Erythroblast (primary cell): ENCODE measurements at regions not wholly inside any gene's neighbourhood (a gene's known extent, or its start where the extent isn't known, plus 50 kb on each side); places are given as distances from the start of the nearest gene placed in this dataset.

Experiments
- GATA1 ChIP-seq: IDR thresholded peaks from 2 replicates; pipeline ENCODE4 v1.6.1; 2011; ENCODE audit warnings: low read depth, mild to moderate bottlenecking, control low read depth, low read length, moderate library complexity
- POLR2A ChIP-seq: IDR thresholded peaks from 2 replicates; pipeline ENCODE4 v1.6.1; 2011; ENCODE audit warnings: mild to moderate bottlenecking, low read length

DNA sequence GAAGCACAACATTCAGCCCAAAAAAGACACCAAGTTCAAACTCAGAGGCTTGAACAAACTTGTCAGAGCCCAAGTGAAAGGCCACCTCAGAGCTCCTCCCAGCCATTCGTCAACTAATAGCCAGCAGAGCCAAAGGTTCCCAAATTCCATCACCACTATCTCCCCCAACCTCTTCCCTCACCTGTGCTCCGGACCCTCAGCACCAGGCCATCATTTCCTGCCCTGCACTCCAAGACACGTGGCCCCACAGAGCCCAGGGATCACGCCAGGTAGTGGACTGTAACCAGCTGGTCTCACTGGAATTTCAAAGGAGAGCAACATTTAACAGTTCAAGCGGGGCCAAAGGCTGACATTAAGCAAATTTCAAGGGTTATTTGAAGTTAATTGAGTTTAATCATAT is 245.2 kb upstream of the IGF1R start:
- TF ChIP-seq POLR2A: no peak
- no peak for TF ChIP-seq GATA1
